DOHH2 (cell line): ENCODE measurements at regions not wholly inside any gene's neighbourhood (a gene's known extent, or its start where the extent isn't known, plus 50 kb on each side); places are given as distances from the start of the nearest gene placed in this dataset.

ENCODE experiments used
- H3F3A ChIP-seq: fragments of 200-600 bp; sonication (generic), shearing (Covaris generic); 2 replicates; pipeline ENCODE4 v1.6.0; 2016; ENCODE audit warnings: antibody characterized with exemption, mild to moderate bottlenecking; ENCODE audit not compliant: control insufficient read depth, insufficient read depth
- H3K27ac ChIP-seq: fragments of 200-600 bp; sonication (generic); 2 replicates; pipeline ENCODE4 v1.5.1; 2014; ENCODE audit warnings: low read depth, mild to moderate bottlenecking, low read length, moderate library complexity
- H3K27me3 ChIP-seq: fragments of 200-600 bp; sonication (generic); 2 replicates; pipeline ENCODE4 v1.6.1; 2014; ENCODE audit warnings: mild to moderate bottlenecking, low read length, mixed read lengths; ENCODE audit not compliant: control insufficient read depth
- H3K36me3 ChIP-seq: fragments of 200-600 bp; sonication (generic); 2 replicates; pipeline ENCODE4 v1.6.1; 2014; ENCODE audit warnings: mild to moderate bottlenecking, low read length, moderate library complexity, mixed read lengths; ENCODE audit not compliant: control insufficient read depth
- H3K4me1 ChIP-seq: fragments of 200-600 bp; sonication (generic); 2 replicates; pipeline ENCODE4 v1.6.1; 2014; ENCODE audit warnings: mild to moderate bottlenecking, low read length, mixed read lengths; ENCODE audit not compliant: control insufficient read depth
- H3K4me2 ChIP-seq: fragments of 200-600 bp; sonication (generic); 2 replicates; pipeline ENCODE4 v1.6.0; 2014; ENCODE audit warnings: mild to moderate bottlenecking, low read length, moderate library complexity
- H3K4me3 ChIP-seq: fragments of 200-600 bp; sonication (generic); 2 replicates; pipeline ENCODE4 v1.5.1; 2014; ENCODE audit warnings: mild to moderate bottlenecking, low read length, mixed read lengths
- H3K79me2 ChIP-seq: fragments of 200-600 bp; sonication (generic); 2 replicates; pipeline ENCODE4 v1.6.1; 2014; ENCODE audit warnings: mild to moderate bottlenecking, low read length, mixed read lengths; ENCODE audit not compliant: control insufficient read depth
- H3K9me2 ChIP-seq: fragments of 200-600 bp; sonication (generic); replicated peaks from 2 replicates; pipeline ENCODE4 v1.6.1; 2014; ENCODE audit warnings: mild to moderate bottlenecking, low read length, mixed read lengths; ENCODE audit not compliant: control insufficient read depth
- H3K9me3 ChIP-seq: fragments of 200-600 bp; sonication (generic); 2 replicates; pipeline ENCODE4 v1.6.1; 2014; ENCODE audit warnings: antibody characterized with exemption, low read length, mixed read lengths; ENCODE audit not compliant: control insufficient read depth, insufficient read depth
- H4K20me1 ChIP-seq: fragments of 200-600 bp; sonication (generic); 2 replicates; pipeline ENCODE4 v1.6.0; 2014; ENCODE audit warnings: low read depth, mild to moderate bottlenecking, antibody characterized with exemption, low read length, moderate library complexity; ENCODE audit not compliant: control insufficient read depth, insufficient read depth
- EZH2phosphoT487 ChIP-seq: fragments of 200-600 bp; sonication (generic); IDR thresholded peaks from 2 replicates; pipeline ENCODE4 v1.6.1; 2017; ENCODE audit warnings: borderline replicate concordance, mild to moderate bottlenecking, antibody characterized with exemption, low read length, moderate library complexity, mixed read lengths
- TF ChIP-seq, protein P1 (sequence below): fragments of 200-600 bp; sonication (generic); IDR thresholded peaks from one replicate; pipeline ENCODE4 v1.5.1; 2014; ENCODE audit warnings: antibody characterized with exemption, mild to moderate bottlenecking, low read depth, low read length; ENCODE audit not compliant: poor library complexity, severe bottlenecking

DNA sequence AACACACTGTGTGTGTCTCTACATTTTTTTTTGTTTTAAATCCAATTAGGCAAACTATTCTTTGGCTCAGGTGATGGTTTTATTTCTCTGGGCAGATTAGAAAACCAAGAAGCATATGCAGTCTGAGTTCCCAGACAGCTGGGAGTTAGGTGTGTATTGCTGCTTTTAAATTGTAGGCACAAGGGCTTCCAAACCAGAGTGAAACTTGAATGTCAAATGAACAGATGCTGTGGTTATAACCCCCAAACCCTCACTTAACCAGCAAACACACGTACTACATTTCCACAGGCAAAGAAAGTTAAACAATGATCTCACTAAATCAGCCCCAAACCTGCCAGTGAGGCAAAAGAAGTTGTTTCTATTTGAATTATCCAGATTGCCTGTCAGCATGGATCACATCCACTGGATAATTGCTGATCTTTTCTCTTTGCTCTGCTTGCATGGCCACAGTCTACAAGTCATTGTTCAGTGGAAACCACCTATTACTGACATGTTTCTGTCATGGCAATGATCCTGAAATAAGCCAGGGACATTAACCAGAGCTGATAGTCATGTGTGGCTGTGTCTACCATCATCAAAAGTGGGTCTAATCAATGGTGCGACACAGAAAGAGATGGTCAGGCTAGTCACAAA is 576.5 kb upstream of the PLXNA2 start:
- Histone ChIP-seq H3K79me2 (no peaks in the 10 kb centered on the region), H3K4me3 (no peak overlapping the region), H3K4me1 (no peaks in the 10 kb centered on the region), H3K9me3 (no peaks in the 10 kb centered on the region), H3K36me3 (no peaks in the 10 kb centered on the region), H3K9me2 (no peaks in the 10 kb centered on the region), H3K27me3 (no peaks in the 10 kb centered on the region), H4K20me1 (no peaks in the 10 kb centered on the region), H3F3A (no peaks in the 10 kb centered on the region), H3K4me2 (no peak overlapping the region), H3K27ac (no peak overlapping the region)
- TF ChIP-seq, protein P1, sequence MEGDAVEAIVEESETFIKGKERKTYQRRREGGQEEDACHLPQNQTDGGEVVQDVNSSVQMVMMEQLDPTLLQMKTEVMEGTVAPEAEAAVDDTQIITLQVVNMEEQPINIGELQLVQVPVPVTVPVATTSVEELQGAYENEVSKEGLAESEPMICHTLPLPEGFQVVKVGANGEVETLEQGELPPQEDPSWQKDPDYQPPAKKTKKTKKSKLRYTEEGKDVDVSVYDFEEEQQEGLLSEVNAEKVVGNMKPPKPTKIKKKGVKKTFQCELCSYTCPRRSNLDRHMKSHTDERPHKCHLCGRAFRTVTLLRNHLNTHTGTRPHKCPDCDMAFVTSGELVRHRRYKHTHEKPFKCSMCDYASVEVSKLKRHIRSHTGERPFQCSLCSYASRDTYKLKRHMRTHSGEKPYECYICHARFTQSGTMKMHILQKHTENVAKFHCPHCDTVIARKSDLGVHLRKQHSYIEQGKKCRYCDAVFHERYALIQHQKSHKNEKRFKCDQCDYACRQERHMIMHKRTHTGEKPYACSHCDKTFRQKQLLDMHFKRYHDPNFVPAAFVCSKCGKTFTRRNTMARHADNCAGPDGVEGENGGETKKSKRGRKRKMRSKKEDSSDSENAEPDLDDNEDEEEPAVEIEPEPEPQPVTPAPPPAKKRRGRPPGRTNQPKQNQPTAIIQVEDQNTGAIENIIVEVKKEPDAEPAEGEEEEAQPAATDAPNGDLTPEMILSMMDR, result no peak

GRCh38 chr1:208821939-208822338 is 577.8 kb upstream of the PLXNA2 start:
- no peaks in the 10 kb centered on the region for H3K9me2 ChIP-seq
- no peaks in the 10 kb centered on the region for H3F3A ChIP-seq
- H3K79me2 ChIP-seq, result no peaks in the 10 kb centered on the region
- H3K4me2 ChIP-seq, result no peak overlapping the region
- TF ChIP-seq EZH2phosphoT487, result no peak
- TF ChIP-seq, protein P1, result no peak
- no peaks in the 10 kb centered on the region for H4K20me1 ChIP-seq
- no peaks in the 10 kb centered on the region for H3K27me3 ChIP-seq
- no peak overlapping the region for H3K4me3 ChIP-seq
- H3K36me3 ChIP-seq, result no peaks in the 10 kb centered on the region
- H3K4me1 ChIP-seq, result no peaks in the 10 kb centered on the region
- H3K9me3 ChIP-seq, result no peaks in the 10 kb centered on the region
- no peak overlapping the region for H3K27ac ChIP-seq

- Histone ChIP-seq H4K20me1 (no peaks in the 10 kb centered on the region), H3K9me3 (no peaks in the 10 kb centered on the region), H3K4me2 (no peak overlapping the region), H3K36me3 (no peaks in the 10 kb centered on the region), H3K4me1 (no peaks in the 10 kb centered on the region), H3K4me3 (no peak overlapping the region), H3K9me2 (no peaks in the 10 kb centered on the region), H3K79me2 (no peaks in the 10 kb centered on the region), H3F3A (no peaks in the 10 kb centered on the region), H3K27me3 (no peaks in the 10 kb centered on the region), H3K27ac (no peak overlapping the region)
- TF ChIP-seq EZH2phosphoT487, result no peak
- TF ChIP-seq, protein P1, result no peak
Observed at GRCh38 chr1:208825300-208825699, 581.1 kb upstream of the PLXNA2 start.
